ENCODE measurements at regions not wholly inside any gene's neighbourhood (a gene's known extent, or its start where the extent isn't known, plus 50 kb on each side); places are given as distances from the start of the nearest gene placed in this dataset.

- TF ChIP-seq POLR2AphosphoS5 (IDR thresholded peaks at IDR 0.05; ENCODE audit: low read depth, low read length): no peak
- no peak for FAIRE-seq
- DNase-seq (ENCODE audit: insufficient read length): no peak
These were observed 67.6 kb downstream of the HES1 start for GRCh38 chr3:194203482-194204041.

- TF ChIP-seq TAF1 (IDR thresholded peaks at IDR 0.05; ENCODE audit: borderline replicate concordance, low read depth, low read length) (no peak), POLR2A (IDR thresholded peaks at IDR 0.05; ENCODE audit: low read depth, low read length) (no peak), POLR2AphosphoS5 (IDR thresholded peaks at IDR 0.05; ENCODE audit: low read depth, low read length) (no peak)
- FAIRE-seq: no peak
- DNase-seq (ENCODE audit: insufficient read length): peak; percentile 26
These were observed 68.4 kb downstream of the HES1 start for GRCh38 chr3:194204042-194204987.

- FAIRE-seq: no peak
- no peak for TF ChIP-seq POLR2AphosphoS5 (IDR thresholded peaks at IDR 0.05; ENCODE audit: low read depth, low read length)
- TF ChIP-seq POLR2A (IDR thresholded peaks at IDR 0.05; ENCODE audit: low read depth, low read length): no peak
- TF ChIP-seq TAF1 (IDR thresholded peaks at IDR 0.05; ENCODE audit: borderline replicate concordance, low read depth, low read length): no peak
- no peak for DNase-seq (ENCODE audit: insufficient read length)
These were observed 69.8 kb downstream of the HES1 start for GRCh38 chr3:194205675-194206133.

DNA sequence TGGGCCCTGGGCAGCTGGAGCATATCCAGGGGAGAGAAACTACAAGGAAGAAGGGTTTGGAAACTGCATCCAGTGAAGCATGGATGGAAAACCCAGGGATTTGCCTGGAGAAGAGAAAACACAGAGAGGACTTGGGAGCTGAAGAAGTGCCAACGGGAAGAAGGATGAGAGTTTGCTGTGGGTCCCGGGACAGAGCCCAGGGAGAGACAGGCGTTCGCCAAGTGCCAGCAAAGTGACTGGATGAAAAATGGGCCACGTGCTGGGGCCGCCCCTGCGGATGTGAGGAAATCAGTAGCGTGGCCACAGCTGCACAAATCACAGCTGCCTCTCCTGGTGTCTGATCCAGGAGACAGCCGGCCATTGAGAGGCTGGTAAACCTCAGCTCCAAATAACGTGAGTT is 70.4 kb downstream of the HES1 start:
- TF ChIP-seq TAF1 (IDR thresholded peaks at IDR 0.05; ENCODE audit: borderline replicate concordance, low read depth, low read length) (no peak), POLR2A (IDR thresholded peaks at IDR 0.05; ENCODE audit: low read depth, low read length) (no peak), POLR2AphosphoS5 (IDR thresholded peaks at IDR 0.05; ENCODE audit: low read depth, low read length) (no peak)
- DNase-seq (ENCODE audit: insufficient read length) (no peak), FAIRE-seq (no peak)

DNA sequence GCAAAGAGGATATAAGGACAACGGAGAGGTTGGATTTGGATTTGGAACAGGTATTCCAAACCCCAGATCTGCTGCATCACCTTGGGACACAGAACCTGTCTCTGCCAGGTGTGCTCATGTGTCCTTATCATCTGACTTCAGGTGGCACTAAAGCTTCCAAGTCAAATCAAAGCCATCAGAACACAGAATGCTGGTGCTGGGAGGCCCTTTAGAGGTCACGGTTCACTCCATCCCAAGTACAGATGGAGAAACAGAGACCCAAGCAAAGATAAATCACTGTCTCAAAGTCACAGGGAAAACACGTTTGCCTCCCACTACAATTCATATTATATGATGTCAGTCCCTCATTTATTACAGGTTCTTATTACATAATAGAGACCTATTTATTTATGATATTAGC is 72.8 kb downstream of the HES1 start:
- TF ChIP-seq TAF1 (IDR thresholded peaks at IDR 0.05; ENCODE audit: borderline replicate concordance, low read depth, low read length): no peak
- DNase-seq (ENCODE audit: insufficient read length): no peak
- FAIRE-seq: no peak

DNA sequence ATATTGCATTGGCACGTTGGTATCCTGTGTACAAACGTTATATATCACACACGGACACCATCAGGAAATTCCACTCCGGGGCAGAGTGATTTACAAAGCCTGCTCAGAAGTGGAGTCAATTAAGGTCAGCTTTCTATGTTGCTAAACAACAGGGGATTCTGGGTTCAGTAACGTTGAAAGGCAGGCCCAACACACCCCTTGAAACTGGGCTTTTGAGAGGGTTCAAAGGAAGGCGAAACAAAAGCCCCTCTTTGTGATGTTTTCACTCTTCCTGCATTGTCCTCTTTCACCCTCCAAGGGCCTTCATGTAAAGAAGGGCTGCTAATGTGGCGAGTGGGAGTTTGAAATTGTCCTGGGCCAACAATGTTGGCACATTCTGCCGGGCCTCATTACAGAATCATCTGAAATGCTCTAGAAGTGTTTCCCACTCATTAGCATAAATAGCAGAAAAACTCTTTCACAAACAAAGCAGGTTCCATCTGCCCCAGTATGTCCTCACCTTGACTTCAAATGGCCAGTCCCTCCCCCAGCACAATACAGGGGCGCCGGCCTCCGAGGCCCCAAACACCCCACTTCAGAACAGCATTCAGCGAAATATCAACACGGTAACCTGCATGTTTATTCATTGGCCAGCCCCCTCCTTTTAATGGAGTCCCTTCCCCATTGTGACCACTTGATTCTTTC is 76.4 kb downstream of the HES1 start:
- no peak for DNase-seq (ENCODE audit: insufficient read length)
- FAIRE-seq: no peak
- TF ChIP-seq POLR2AphosphoS5 (IDR thresholded peaks at IDR 0.05; ENCODE audit: low read depth, low read length): no peak
- TF ChIP-seq POLR2A (IDR thresholded peaks at IDR 0.05; ENCODE audit: low read depth, low read length): no peak
- TF ChIP-seq TAF1 (IDR thresholded peaks at IDR 0.05; ENCODE audit: borderline replicate concordance, low read depth, low read length): no peak

DNA sequence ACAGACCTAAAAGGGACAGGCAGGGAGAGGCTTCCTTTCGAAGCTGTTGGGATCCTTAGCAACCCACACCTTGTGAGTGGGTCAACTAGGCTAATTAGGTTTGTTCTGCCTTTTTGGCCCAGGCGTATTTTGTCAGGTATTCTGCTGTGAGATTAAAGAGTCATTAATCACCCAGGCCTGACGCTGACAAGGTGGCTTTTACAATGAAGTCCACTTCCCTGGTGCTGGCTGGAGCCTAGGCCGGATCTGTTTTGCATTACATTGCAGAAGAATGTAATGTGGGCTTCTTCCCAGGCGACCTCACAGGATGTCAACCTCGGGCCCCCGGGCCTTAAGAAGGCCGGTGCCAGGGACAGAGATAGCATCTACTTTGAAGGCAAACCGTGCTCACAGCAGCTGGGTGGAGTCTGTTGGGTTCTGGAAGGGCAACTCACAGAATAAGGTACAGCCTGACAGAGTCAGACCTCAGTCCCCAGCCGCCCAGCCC is 76.9 kb downstream of the HES1 start:
- FAIRE-seq (no peak), DNase-seq (ENCODE audit: insufficient read length) (no peak)
- TF ChIP-seq TAF1 (IDR thresholded peaks at IDR 0.05; ENCODE audit: borderline replicate concordance, low read depth, low read length) (no peak), POLR2A (IDR thresholded peaks at IDR 0.05; ENCODE audit: low read depth, low read length) (no peak), POLR2AphosphoS5 (IDR thresholded peaks at IDR 0.05; ENCODE audit: low read depth, low read length) (no peak)

DNA sequence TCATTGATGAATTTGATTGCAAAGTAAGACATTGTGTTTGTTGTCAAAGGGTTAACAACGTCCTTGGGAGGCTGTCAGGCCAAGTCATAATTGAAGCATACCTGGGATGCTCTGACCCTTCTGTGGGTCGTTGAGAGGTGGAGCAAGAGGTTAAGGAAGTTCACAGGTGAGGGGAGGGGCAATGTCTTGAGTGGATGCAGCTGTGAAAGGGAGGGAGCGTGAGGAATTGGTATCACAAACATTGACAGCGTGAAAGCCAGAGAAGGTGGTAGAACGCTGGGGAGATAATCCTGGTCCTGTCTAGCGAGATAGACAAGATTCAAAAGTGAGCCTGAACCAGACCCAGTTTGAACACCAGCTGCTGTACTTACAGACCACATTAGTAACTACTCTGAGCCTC is 79.4 kb downstream of the HES1 start:
- no peak for FAIRE-seq
- TF ChIP-seq POLR2A (IDR thresholded peaks at IDR 0.05; ENCODE audit: low read depth, low read length): no peak
- no peak for TF ChIP-seq TAF1 (IDR thresholded peaks at IDR 0.05; ENCODE audit: borderline replicate concordance, low read depth, low read length)
- no peak for TF ChIP-seq POLR2AphosphoS5 (IDR thresholded peaks at IDR 0.05; ENCODE audit: low read depth, low read length)
- no peak for DNase-seq (ENCODE audit: insufficient read length)

GRCh38 chr3:194218646-194219453 is 82.9 kb downstream of the HES1 start:
- no peak for DNase-seq (ENCODE audit: insufficient read length)
- no peak for FAIRE-seq
- TF ChIP-seq TAF1 (IDR thresholded peaks at IDR 0.05; ENCODE audit: borderline replicate concordance, low read depth, low read length): no peak
- no peak for TF ChIP-seq POLR2A (IDR thresholded peaks at IDR 0.05; ENCODE audit: low read depth, low read length)
- no peak for TF ChIP-seq POLR2AphosphoS5 (IDR thresholded peaks at IDR 0.05; ENCODE audit: low read depth, low read length)

GRCh38 chr3:194219826-194220410 is 84.0 kb downstream of the HES1 start:
- DNase-seq (ENCODE audit: insufficient read length): no peak
- FAIRE-seq: no peak
- no peak for TF ChIP-seq TAF1 (IDR thresholded peaks at IDR 0.05; ENCODE audit: borderline replicate concordance, low read depth, low read length)
- no peak for TF ChIP-seq POLR2A (IDR thresholded peaks at IDR 0.05; ENCODE audit: low read depth, low read length)
- no peak for TF ChIP-seq POLR2AphosphoS5 (IDR thresholded peaks at IDR 0.05; ENCODE audit: low read depth, low read length)

- FAIRE-seq (no peak), DNase-seq (ENCODE audit: insufficient read length) (no peak)
- no peak for TF ChIP-seq TAF1 (IDR thresholded peaks at IDR 0.05; ENCODE audit: borderline replicate concordance, low read depth, low read length)
- no peak for TF ChIP-seq POLR2AphosphoS5 (IDR thresholded peaks at IDR 0.05; ENCODE audit: low read depth, low read length)
- no peak for TF ChIP-seq POLR2A (IDR thresholded peaks at IDR 0.05; ENCODE audit: low read depth, low read length)
These were observed 85.0 kb downstream of the HES1 start for GRCh38 chr3:194220901-194221326.
